ENCODE measurements at regions not wholly inside any gene's neighbourhood (a gene's known extent, or its start where the extent isn't known, plus 50 kb on each side); places are given as distances from the start of the nearest gene placed in this dataset.

DNA sequence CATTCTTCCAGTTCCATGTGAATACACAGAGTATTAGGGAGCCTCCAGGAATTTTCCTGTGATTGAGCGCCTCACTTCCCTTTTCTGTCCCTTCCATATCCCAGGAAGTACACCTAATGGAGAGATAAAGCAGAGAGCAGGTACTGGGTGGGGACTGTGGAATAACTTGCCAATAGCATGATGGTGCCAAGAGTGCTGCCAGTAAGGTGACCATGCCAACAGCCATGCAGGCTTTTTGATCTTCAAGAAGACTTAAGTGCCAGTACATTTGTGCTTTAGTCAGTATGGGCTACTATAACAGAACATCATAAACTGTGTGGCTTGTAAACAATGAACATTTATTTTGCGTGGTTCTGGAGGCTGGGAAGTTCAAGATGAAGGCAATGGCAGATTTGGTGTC, 160.2 kb upstream of the RIMS1 start:
- WGBS = 84% methylated on average over 2 of the region's 2 CpGs
- TF ChIP-seq, protein P1, sequence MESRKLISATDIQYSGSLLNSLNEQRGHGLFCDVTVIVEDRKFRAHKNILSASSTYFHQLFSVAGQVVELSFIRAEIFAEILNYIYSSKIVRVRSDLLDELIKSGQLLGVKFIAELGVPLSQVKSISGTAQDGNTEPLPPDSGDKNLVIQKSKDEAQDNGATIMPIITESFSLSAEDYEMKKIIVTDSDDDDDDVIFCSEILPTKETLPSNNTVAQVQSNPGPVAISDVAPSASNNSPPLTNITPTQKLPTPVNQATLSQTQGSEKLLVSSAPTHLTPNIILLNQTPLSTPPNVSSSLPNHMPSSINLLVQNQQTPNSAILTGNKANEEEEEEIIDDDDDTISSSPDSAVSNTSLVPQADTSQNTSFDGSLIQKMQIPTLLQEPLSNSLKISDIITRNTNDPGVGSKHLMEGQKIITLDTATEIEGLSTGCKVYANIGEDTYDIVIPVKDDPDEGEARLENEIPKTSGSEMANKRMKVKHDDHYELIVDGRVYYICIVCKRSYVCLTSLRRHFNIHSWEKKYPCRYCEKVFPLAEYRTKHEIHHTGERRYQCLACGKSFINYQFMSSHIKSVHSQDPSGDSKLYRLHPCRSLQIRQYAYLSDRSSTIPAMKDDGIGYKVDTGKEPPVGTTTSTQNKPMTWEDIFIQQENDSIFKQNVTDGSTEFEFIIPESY (IDR thresholded peaks at IDR 0.05) = no peak
- TF ChIP-seq RXRA (IDR thresholded peaks at IDR 0.05) (no peak), EGR1 (IDR thresholded peaks at IDR 0.05; ENCODE audit: low read depth in 2 of 2) (no peak)
- TF ChIP-seq, protein P2, sequence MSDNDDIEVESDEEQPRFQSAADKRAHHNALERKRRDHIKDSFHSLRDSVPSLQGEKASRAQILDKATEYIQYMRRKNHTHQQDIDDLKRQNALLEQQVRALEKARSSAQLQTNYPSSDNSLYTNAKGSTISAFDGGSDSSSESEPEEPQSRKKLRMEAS (IDR thresholded peaks at IDR 0.05) = no peak
- Histone ChIP-seq H3K27ac (ENCODE audit: low read depth in 1 of 2, low read length in 2 of 2) (no peak overlapping the region), H3K9me3 (ENCODE audit: control insufficient read depth in 4 of 4, low read length in 3 of 4) (no peaks in the 10 kb centered on the region), H3K27me3 (ENCODE audit: control insufficient read depth in 4 of 4, insufficient read depth in 4 of 4, low read length in 3 of 4) (no peaks in the 10 kb centered on the region), H3K4me3 (ENCODE audit: low read depth in 1 of 3, low read length in 3 of 3) (no peak overlapping the region), H3K36me3 (ENCODE audit: control insufficient read depth in 4 of 4, insufficient read depth in 3 of 4, low read depth in 1 of 4, low read length in 3 of 4) (no peaks in the 10 kb centered on the region), H3K4me1 (ENCODE audit: control insufficient read depth in 4 of 4, insufficient read depth in 4 of 4, low read length in 3 of 4) (no peaks in the 10 kb centered on the region), H3K9ac (ENCODE audit: low read depth in 1 of 2, low read length in 2 of 2) (no peak overlapping the region)
- DNase-seq (ENCODE audit: low spot score) = no peak

DNA sequence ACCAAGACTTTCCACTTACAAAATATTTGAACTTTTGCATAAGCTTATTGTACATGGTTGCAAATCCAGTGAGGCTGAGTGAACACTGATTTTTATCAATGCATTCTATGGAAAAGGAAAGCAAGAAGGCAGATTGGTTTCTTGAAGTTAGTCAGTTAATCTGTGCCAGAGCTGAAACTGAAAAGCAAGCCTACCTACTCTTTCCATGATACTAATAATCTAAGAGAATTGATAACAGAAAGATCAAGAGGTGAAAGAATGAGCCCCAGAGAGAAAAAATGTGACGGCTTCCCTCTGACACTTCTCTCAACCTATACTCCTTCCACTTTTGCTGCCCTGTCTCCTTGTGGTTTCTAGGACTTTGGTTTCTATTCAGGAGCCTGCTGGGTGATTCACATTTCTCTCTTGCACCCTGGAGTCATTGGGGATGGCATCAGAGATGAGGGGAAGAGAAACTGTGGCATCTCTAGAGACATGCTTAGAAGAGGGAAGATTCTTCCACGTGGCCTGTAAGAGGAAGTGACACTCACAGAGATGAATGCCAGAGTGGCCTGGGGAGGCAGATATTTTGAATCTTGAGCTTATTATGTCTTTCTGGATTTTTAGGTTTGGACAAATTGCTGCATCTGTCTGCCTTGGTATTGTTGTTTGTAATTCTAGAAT, 158.6 kb upstream of the RIMS1 start:
- no peak overlapping the region for H3K27ac ChIP-seq (ENCODE audit: low read depth in 1 of 2, low read length in 2 of 2)
- DNase-seq (ENCODE audit: low spot score) = no peak
- 35% methylated on average over 2 of the region's 2 CpGs for WGBS

DNA sequence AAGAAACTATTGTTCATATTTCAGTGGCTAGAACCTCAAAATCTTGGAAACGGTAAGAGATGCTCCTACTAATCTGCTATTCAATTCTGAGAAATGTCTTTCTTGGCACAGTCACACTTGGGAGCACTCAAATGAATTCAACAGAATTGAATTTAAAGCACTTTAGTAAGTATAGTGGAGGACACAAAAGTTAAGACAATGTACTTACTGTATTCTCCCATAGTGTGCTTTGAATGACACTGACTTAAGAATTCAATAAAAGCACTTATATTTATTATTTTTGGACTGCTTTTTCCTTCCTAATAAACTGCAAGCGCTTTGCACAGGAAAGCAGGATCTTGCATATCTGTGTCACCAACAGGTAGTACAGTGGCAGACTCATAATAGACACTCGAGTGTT, 156.1 kb upstream of the RIMS1 start:
- Histone ChIP-seq H3K27me3 (ENCODE audit: control insufficient read depth in 4 of 4, insufficient read depth in 4 of 4, low read length in 3 of 4) (no peaks in the 10 kb centered on the region), H3K9me3 (ENCODE audit: control insufficient read depth in 4 of 4, low read length in 3 of 4) (no peaks in the 10 kb centered on the region), H3K36me3 (ENCODE audit: control insufficient read depth in 4 of 4, insufficient read depth in 3 of 4, low read depth in 1 of 4, low read length in 3 of 4) (no peaks in the 10 kb centered on the region), H3K4me1 (ENCODE audit: control insufficient read depth in 4 of 4, insufficient read depth in 4 of 4, low read length in 3 of 4) (no peaks in the 10 kb centered on the region), H3K4me3 (ENCODE audit: low read depth in 1 of 3, low read length in 3 of 3) (no peak overlapping the region), H3K27ac (ENCODE audit: low read depth in 1 of 2, low read length in 2 of 2) (no peak overlapping the region), H3K9ac (ENCODE audit: low read depth in 1 of 2, low read length in 2 of 2) (no peak overlapping the region)
- no peak for DNase-seq (ENCODE audit: low spot score)
- 81% methylated on average over 3 of the region's 3 CpGs for WGBS
- TF ChIP-seq, protein P3, sequence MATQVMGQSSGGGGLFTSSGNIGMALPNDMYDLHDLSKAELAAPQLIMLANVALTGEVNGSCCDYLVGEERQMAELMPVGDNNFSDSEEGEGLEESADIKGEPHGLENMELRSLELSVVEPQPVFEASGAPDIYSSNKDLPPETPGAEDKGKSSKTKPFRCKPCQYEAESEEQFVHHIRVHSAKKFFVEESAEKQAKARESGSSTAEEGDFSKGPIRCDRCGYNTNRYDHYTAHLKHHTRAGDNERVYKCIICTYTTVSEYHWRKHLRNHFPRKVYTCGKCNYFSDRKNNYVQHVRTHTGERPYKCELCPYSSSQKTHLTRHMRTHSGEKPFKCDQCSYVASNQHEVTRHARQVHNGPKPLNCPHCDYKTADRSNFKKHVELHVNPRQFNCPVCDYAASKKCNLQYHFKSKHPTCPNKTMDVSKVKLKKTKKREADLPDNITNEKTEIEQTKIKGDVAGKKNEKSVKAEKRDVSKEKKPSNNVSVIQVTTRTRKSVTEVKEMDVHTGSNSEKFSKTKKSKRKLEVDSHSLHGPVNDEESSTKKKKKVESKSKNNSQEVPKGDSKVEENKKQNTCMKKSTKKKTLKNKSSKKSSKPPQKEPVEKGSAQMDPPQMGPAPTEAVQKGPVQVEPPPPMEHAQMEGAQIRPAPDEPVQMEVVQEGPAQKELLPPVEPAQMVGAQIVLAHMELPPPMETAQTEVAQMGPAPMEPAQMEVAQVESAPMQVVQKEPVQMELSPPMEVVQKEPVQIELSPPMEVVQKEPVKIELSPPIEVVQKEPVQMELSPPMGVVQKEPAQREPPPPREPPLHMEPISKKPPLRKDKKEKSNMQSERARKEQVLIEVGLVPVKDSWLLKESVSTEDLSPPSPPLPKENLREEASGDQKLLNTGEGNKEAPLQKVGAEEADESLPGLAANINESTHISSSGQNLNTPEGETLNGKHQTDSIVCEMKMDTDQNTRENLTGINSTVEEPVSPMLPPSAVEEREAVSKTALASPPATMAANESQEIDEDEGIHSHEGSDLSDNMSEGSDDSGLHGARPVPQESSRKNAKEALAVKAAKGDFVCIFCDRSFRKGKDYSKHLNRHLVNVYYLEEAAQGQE (IDR thresholded peaks at IDR 0.05) = no peak
- TF ChIP-seq FOXA2 (IDR thresholded peaks at IDR 0.05) (no peak), JUND (IDR thresholded peaks at IDR 0.05) (no peak), RAD21 (IDR thresholded peaks at IDR 0.05) (no peak), RXRA (IDR thresholded peaks at IDR 0.05) (no peak), HNF4A (conservative IDR thresholded peaks at IDR 0.05) (no peak), NR2F2 (IDR thresholded peaks at IDR 0.05) (no peak), EGR1 (IDR thresholded peaks at IDR 0.05; ENCODE audit: low read depth in 2 of 2) (no peak), YY1 (IDR thresholded peaks at IDR 0.05) (no peak), TAF1 (conservative IDR thresholded peaks at IDR 0.05) (no peak), GABPA (IDR thresholded peaks at IDR 0.05 in 1 of 2, conservative IDR thresholded peaks at IDR 0.05 in 1 of 2) (no peak), FOXA1 (IDR thresholded peaks at IDR 0.05) (no peak), HNF4G (IDR thresholded peaks at IDR 0.05) (no peak)
- TF ChIP-seq, protein P4, sequence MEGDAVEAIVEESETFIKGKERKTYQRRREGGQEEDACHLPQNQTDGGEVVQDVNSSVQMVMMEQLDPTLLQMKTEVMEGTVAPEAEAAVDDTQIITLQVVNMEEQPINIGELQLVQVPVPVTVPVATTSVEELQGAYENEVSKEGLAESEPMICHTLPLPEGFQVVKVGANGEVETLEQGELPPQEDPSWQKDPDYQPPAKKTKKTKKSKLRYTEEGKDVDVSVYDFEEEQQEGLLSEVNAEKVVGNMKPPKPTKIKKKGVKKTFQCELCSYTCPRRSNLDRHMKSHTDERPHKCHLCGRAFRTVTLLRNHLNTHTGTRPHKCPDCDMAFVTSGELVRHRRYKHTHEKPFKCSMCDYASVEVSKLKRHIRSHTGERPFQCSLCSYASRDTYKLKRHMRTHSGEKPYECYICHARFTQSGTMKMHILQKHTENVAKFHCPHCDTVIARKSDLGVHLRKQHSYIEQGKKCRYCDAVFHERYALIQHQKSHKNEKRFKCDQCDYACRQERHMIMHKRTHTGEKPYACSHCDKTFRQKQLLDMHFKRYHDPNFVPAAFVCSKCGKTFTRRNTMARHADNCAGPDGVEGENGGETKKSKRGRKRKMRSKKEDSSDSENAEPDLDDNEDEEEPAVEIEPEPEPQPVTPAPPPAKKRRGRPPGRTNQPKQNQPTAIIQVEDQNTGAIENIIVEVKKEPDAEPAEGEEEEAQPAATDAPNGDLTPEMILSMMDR (IDR thresholded peaks at IDR 0.05; ENCODE audit: low read depth, low read length, missing input control) = no peak
- TF ChIP-seq, protein P1 (IDR thresholded peaks at IDR 0.05) = no peak
- TF ChIP-seq, protein P2 (IDR thresholded peaks at IDR 0.05) = no peak
- TF ChIP-seq, protein P5, sequence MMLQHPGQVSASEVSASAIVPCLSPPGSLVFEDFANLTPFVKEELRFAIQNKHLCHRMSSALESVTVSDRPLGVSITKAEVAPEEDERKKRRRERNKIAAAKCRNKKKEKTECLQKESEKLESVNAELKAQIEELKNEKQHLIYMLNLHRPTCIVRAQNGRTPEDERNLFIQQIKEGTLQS (IDR thresholded peaks at IDR 0.05) = no peak

More for the DNA sequence above, 158.6 kb upstream of the RIMS1 start:
- TF ChIP-seq RAD21 (IDR thresholded peaks at IDR 0.05) (no peak), HNF4A (conservative IDR thresholded peaks at IDR 0.05) (no peak), HNF4G (IDR thresholded peaks at IDR 0.05) (no peak)
- Histone ChIP-seq H3K9me3 (ENCODE audit: control insufficient read depth in 4 of 4, low read length in 3 of 4) (no peaks in the 10 kb centered on the region), H3K27me3 (ENCODE audit: control insufficient read depth in 4 of 4, insufficient read depth in 4 of 4, low read length in 3 of 4) (no peaks in the 10 kb centered on the region), H3K4me3 (ENCODE audit: low read depth in 1 of 3, low read length in 3 of 3) (no peak overlapping the region), H3K36me3 (ENCODE audit: control insufficient read depth in 4 of 4, insufficient read depth in 3 of 4, low read depth in 1 of 4, low read length in 3 of 4) (no peaks in the 10 kb centered on the region), H3K9ac (ENCODE audit: low read depth in 1 of 2, low read length in 2 of 2) (no peak overlapping the region), H3K4me1 (ENCODE audit: control insufficient read depth in 4 of 4, insufficient read depth in 4 of 4, low read length in 3 of 4) (no peaks in the 10 kb centered on the region)

All from liver (tissue), 8 donors.